Sigmoid colon (tissue), 6 donors: ENCODE measurements at regions not wholly inside any gene's neighbourhood (a gene's known extent, or its start where the extent isn't known, plus 50 kb on each side); places are given as distances from the start of the nearest gene placed in this dataset.
A peak's percentile ranks its signal among the peaks of the same experiment; 100 is the strongest.

Source experiments
- DNase-seq: peaks from one replicate; pipeline ENCODE4 v3.0.0-alpha.2; 2019
- H3K27ac ChIP-seq, 4 donors: fragments of 200-600 bp; sonication (generic); one replicate each; pipeline ENCODE4 v1.5.1; 2016 to 2019; ENCODE audit warnings: mild to moderate bottlenecking in 1 of 4
- H3K27me3 ChIP-seq, 3 donors: fragments of 200-600 bp; sonication (generic); one replicate each; pipeline ENCODE4 v1.5.1; 2019; ENCODE audit warnings: mild to moderate bottlenecking in 1 of 3
- H3K36me3 ChIP-seq, 4 donors: fragments of 200-600 bp; sonication (generic); one replicate each; pipeline ENCODE4 v1.5.1; 2016 to 2019
- H3K4me1 ChIP-seq, 4 donors: fragments of 200-600 bp; sonication (generic); one replicate each; pipeline ENCODE4 v1.5.1; 2017 to 2019
- H3K4me3 ChIP-seq, 4 donors: fragments of 200-600 bp; sonication (generic); one replicate each; pipeline ENCODE4 v1.5.1; 2017 to 2019; ENCODE audit warnings: mild to moderate bottlenecking in 2 of 4, moderate library complexity in 1 of 4
- H3K9me3 ChIP-seq, 4 donors: fragments of 200-600 bp in 3 of 4; sonication (generic) in 3 of 4; one replicate each; pipeline versions ENCODE4 v1.5.1 to v1.6.1; 2013 to 2019
- EP300 ChIP-seq, 4 donors: sonication (generic); formaldehyde crosslinking; IDR thresholded peaks; one replicate each; pipeline ENCODE4 v1.6.1; 2017; ENCODE audit warnings: antibody characterized with exemption in 4 of 4
- POLR2A ChIP-seq, 2 donors: fragments of 450-650 bp; IDR thresholded peaks; one replicate each; pipeline ENCODE4 v1.6.1; 2016; ENCODE audit warnings: antibody characterized with exemption in 2 of 2, mild to moderate bottlenecking in 2 of 2, moderate library complexity in 2 of 2
- POLR2AphosphoS5 ChIP-seq, 4 donors: sonication (generic); formaldehyde crosslinking; IDR thresholded peaks; one replicate each; pipeline ENCODE4 v1.6.1; 2017; ENCODE audit warnings: antibody characterized with exemption in 4 of 4
- WGBS, 2 donors: extraction: QIAGEN DNeasy Blood & Tissue Kit; methylation state at CpG; one replicate each; pipeline ENCODE4 v1.1.7; 2013; 5-methylcytosine and 5-hydroxymethylcytosine counted together
- intact Hi-C: fragments of 100-400 bp; cut with DNase I; formaldehyde crosslinking; loops from one replicate; pipeline ENCODE4 v1.15.1; 2023
- TF ChIP-seq, protein P1 (sequence below), 4 experiments: fragments of 450-650 bp in 3 of 4; fragments of 200-600 bp in 1 of 4; IDR thresholded peaks; one replicate each; pipeline ENCODE4 v1.5.1; 2016 to 2019; ENCODE audit warnings: antibody characterized with exemption in 4 of 4, mild to moderate bottlenecking in 3 of 4, moderate library complexity in 2 of 4
- donor health status: healthy with polysubstance abuse.
- donor health status: healthy.

DNA sequence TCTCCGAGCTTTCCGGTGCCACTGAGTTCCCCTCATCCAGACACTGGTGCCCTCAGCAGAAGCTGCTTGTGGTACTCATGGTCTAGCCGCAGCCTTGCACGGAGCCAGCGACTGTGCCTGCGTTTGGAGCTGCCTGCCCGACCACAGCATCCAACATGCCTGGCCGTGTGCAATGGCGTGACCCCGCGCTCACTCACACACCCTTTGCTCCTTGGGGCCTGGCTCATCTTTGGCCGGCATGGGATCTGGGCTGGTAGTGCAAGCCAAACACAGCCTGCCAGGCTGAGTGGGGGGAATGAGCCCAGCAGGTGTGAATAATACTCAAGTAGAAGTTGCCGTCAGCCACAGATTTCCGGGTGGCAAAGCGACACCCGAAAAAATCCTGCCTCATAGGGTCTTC is 1178.7 kb upstream of the GBE1 start:
- Histone ChIP-seq H3K36me3 (no peaks in the 10 kb centered on the region), H3K4me1 (no peaks in the 10 kb centered on the region), H3K27me3 (no peaks in the 10 kb centered on the region), H3K4me3 (no peak overlapping the region), H3K9me3 (peaks cover 0 to 5% (median 1%) of the 10 kb centered on the region in 4 donors), H3K27ac (no peak overlapping the region)
- DNase-seq: peak; percentile 52
- TF ChIP-seq EP300 (IDR thresholded peaks at IDR 0.05) (no peak), POLR2A (IDR thresholded peaks at IDR 0.05) (no peak), POLR2AphosphoS5 (IDR thresholded peaks at IDR 0.05) (no peak)
- TF ChIP-seq, protein P1, sequence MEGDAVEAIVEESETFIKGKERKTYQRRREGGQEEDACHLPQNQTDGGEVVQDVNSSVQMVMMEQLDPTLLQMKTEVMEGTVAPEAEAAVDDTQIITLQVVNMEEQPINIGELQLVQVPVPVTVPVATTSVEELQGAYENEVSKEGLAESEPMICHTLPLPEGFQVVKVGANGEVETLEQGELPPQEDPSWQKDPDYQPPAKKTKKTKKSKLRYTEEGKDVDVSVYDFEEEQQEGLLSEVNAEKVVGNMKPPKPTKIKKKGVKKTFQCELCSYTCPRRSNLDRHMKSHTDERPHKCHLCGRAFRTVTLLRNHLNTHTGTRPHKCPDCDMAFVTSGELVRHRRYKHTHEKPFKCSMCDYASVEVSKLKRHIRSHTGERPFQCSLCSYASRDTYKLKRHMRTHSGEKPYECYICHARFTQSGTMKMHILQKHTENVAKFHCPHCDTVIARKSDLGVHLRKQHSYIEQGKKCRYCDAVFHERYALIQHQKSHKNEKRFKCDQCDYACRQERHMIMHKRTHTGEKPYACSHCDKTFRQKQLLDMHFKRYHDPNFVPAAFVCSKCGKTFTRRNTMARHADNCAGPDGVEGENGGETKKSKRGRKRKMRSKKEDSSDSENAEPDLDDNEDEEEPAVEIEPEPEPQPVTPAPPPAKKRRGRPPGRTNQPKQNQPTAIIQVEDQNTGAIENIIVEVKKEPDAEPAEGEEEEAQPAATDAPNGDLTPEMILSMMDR (IDR thresholded peaks at IDR 0.05): no peak
- 96% methylated on average over 16 of the region's 16 CpGs for WGBS, 2 donors
- intact Hi-C loops: no loop called here

DNA sequence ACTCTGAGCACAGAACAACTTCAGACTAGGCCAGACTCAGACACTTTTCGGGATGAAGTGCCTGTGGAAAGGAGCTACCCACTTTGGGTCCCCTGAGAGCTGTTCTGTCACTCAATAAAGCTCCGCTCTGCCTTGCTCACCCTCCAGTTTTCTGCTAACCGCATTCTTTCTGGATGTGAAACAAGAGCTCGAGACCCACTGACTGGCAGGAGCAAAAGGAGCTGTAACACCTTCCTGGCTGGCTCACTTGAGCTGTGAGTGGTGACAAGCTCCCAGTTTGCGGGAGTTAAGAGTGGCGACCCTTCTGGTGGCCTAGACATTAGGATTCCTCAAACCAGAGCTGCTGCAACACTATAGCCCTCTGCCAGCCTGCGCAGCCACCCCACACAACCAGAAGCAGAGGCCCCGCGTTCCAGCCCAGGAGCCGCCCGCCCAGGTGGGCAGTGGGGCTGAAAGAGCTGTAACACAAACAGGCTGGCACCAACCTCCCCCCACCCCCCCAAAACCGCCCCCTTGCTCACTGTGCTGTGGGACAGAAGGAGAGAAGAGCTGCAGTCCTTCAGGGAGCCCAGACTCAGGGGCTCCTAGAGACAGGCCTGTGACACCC is 1178.1 kb upstream of the GBE1 start:
- peak; percentile 40 for DNase-seq
- Histone ChIP-seq H3K4me1 (no peaks in the 10 kb centered on the region), H3K27me3 (no peaks in the 10 kb centered on the region), H3K27ac (no peak overlapping the region), H3K36me3 (no peaks in the 10 kb centered on the region), H3K4me3 (no peak overlapping the region), H3K9me3 (peaks cover 0 to 5% (median 1%) of the 10 kb centered on the region in 4 donors)
- WGBS, 2 donors: 84 to 91% methylated on average over 12 of the region's 12 CpGs
- intact Hi-C loops: no loop called here
- TF ChIP-seq, protein P1 (IDR thresholded peaks at IDR 0.05): no peak
- TF ChIP-seq POLR2AphosphoS5 (IDR thresholded peaks at IDR 0.05) (no peak), EP300 (IDR thresholded peaks at IDR 0.05) (no peak), POLR2A (IDR thresholded peaks at IDR 0.05) (no peak)

DNA sequence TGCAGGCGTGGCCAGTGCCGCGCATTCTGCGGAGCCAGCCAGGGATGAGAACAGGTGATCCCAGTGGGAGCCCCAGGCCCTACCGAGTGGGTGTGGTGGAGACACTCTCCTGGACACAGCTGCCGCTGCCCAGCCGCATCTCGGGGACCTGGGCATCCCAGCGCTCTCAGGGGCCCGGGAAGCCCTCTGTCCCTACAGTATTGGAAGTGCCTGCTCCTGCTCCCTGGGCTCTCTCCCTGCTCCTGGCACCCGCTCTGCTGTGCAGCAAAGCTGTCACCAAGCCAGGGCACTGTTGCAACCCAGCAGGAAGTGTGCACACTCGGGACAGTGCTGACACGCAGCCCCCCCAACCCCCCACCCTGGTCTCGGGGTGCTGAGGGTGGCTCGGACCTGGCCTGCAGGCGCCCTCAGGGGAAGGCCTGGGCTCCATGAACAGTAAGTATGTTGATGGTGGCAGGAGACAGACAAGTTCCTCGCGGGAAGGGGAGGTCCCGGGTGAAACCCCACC is 1177.4 kb upstream of the GBE1 start:
- H3K4me1 ChIP-seq: no peaks in the 10 kb centered on the region
- H3K9me3 ChIP-seq: peaks cover 0 to 3% (median under 1%) of the 10 kb centered on the region in 4 donors
- no peaks in the 10 kb centered on the region for H3K27me3 ChIP-seq
- peak; percentile 57 for DNase-seq
- TF ChIP-seq, protein P1 (IDR thresholded peaks at IDR 0.05): no peak
- no peak for TF ChIP-seq EP300 (IDR thresholded peaks at IDR 0.05)
- TF ChIP-seq POLR2A (IDR thresholded peaks at IDR 0.05): no peak
- no peak for TF ChIP-seq POLR2AphosphoS5 (IDR thresholded peaks at IDR 0.05)
- no peaks in the 10 kb centered on the region for H3K36me3 ChIP-seq
- H3K27ac ChIP-seq: no peak overlapping the region
- no peak overlapping the region for H3K4me3 ChIP-seq
- intact Hi-C loops: no loop called here
- WGBS, 2 donors: 94% methylated on average over 19 of the region's 19 CpGs

DNA sequence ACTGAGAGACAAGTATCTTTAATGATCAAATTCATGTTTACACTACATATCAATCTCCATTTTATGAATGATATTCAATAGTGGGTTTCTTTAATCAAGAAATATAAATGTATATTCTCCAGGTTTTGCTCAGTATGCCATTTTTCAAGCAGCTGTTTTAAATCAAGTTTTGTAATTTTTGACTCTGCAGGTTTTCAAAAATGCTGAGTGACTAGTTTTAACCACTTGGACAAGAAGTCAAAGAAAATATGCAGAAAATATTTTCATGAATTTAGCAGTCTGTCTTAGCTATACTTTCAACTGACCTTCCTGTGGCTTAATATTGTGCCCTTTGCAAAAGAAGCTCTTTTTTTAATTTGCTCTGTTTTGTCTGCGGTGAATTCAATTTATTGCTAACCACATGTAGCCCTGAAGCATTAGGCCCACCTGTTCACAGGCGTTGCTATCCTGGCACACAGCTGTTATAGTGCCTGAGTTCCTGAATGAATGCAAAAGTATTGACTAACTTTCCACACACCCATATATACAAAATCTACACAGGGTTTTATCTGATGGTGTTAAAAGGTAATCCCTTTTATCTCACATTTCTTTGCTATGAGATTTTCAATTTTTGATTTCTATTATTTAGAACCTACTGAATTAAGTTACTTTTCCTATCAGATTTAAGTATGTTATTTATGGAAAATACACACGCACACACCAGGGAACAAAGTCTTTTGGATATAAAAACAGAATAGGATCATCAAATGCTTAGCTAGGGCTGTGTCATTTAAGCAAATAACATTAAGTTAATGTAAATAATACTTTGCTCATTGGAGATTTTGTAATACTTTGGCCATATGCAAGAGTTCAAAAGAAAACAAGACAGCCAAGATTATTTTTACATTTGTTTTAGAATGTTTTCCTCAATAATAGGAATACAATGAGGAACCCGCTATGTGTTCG is 1166.1 kb upstream of the GBE1 start:
- TF ChIP-seq POLR2AphosphoS5 (IDR thresholded peaks at IDR 0.05) (no peak), POLR2A (IDR thresholded peaks at IDR 0.05) (no peak)
- TF ChIP-seq, protein P1 (IDR thresholded peaks at IDR 0.05): no peak
- no peak overlapping the region for H3K27ac ChIP-seq
- 61 to 77% methylated on average over 5 of the region's 5 CpGs for WGBS, 2 donors

More for the DNA sequence above, 1166.1 kb upstream of the GBE1 start:
- no peak for DNase-seq
- intact Hi-C loops: no loop called here
- Histone ChIP-seq H3K36me3 (no peaks in the 10 kb centered on the region), H3K27me3 (no peaks in the 10 kb centered on the region), H3K4me3 (no peak overlapping the region), H3K4me1 (no peaks in the 10 kb centered on the region), H3K9me3 (no peaks in the 10 kb centered on the region)
